ENCODE measurements at regions not wholly inside any gene's neighbourhood (a gene's known extent, or its start where the extent isn't known, plus 50 kb on each side); places are given as distances from the start of the nearest gene placed in this dataset.

DNA sequence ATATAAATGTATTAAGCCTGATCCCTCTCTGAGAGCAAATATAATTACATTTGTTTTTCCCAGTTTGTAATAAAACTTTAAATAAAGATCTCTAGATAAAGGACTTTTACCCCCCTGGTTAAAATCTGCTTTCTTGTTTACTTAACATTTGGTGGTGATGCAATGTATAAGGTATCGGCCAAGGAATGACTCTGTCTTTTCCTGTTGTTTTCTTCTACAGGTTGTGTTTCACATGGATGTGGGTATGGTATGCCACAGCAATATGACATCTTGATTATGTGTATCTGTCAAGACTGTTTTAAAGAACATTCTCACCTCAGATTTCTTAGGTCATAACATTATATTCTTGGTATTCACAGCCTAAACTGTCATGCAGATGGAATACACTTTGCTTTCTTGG lies 210.6 kb upstream of the NOVA1 start:
- H3K27me3 Mint-ChIP-seq (ENCODE audit: low read depth) = no peaks in the 10 kb centered on the region
- H3K9me3 Mint-ChIP-seq = peaks cover 48% of the 10 kb centered on the region
- DNase-seq (ENCODE audit: low spot score) = no peak
- no peaks in the 10 kb centered on the region for H3K4me1 Mint-ChIP-seq (ENCODE audit: low read depth)
- no peak overlapping the region for H3K4me3 Mint-ChIP-seq
- no peaks in the 10 kb centered on the region for H3K36me3 Mint-ChIP-seq (ENCODE audit: low read depth)
- no peak overlapping the region for H3K27ac Mint-ChIP-seq

DNA sequence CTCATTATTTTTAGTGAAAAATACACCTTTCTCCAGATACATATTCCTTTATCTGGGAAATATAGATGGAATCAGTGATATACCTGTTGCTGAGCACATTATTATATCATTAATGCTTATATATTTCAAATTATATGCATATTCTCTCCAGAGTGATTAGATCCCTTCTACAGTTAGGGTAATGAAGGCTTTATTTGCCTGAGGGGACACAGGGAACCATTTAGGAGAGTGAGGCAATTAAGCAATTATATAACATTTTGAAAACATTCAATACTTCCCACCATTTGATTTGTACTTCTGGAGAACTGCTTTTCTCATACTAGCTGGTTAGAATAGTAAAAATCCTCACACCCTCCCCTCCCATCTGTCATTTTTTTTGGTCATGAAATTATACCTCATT lies 212.8 kb upstream of the NOVA1 start:
- H3K9me3 Mint-ChIP-seq = peaks cover 46% of the 10 kb centered on the region

GRCh38 chr14:26811756-26812305 lies 214.0 kb upstream of the NOVA1 start:
- Mint-ChIP-seq H3K9me3 (peaks cover 43% of the 10 kb centered on the region), H3K4me1 (ENCODE audit: low read depth) (no peaks in the 10 kb centered on the region), H3K27ac (no peak overlapping the region), H3K36me3 (ENCODE audit: low read depth) (no peaks in the 10 kb centered on the region), H3K27me3 (ENCODE audit: low read depth) (no peaks in the 10 kb centered on the region), H3K4me3 (no peak overlapping the region)
- DNase-seq (ENCODE audit: low spot score) = no peak

More for the DNA sequence above, 212.8 kb upstream of the NOVA1 start:
- Mint-ChIP-seq H3K27me3 (ENCODE audit: low read depth) (no peaks in the 10 kb centered on the region), H3K36me3 (ENCODE audit: low read depth) (no peaks in the 10 kb centered on the region), H3K27ac (no peak overlapping the region), H3K4me3 (no peak overlapping the region), H3K4me1 (ENCODE audit: low read depth) (no peaks in the 10 kb centered on the region)
- no peak for DNase-seq (ENCODE audit: low spot score)

DNA sequence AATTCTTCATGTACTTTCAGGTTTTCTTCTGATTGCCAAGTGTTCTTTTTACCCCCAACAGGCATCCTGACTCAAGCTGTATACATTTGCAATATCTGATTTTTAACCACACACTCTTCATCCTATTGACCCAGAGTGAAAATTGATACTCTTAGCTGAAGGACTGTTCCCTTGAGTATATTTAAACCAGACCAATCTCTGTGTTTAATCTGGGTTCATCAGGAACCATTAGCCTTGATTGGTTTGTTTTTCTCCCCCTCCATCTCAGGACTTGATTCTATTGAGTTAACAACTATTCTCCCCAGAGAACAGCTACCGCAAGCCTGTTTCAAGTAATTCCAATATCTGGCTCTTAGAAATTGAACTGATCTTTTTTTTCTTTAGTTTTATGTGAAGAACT lies 222.3 kb upstream of the NOVA1 start:
- H3K27me3 Mint-ChIP-seq (ENCODE audit: low read depth) = no peaks in the 10 kb centered on the region
- no peak overlapping the region for H3K27ac Mint-ChIP-seq
- no peaks in the 10 kb centered on the region for H3K4me1 Mint-ChIP-seq (ENCODE audit: low read depth)
- peaks cover 53% of the 10 kb centered on the region for H3K9me3 Mint-ChIP-seq
- H3K4me3 Mint-ChIP-seq = no peak overlapping the region
- no peak for DNase-seq (ENCODE audit: low spot score)
- H3K36me3 Mint-ChIP-seq (ENCODE audit: low read depth) = no peaks in the 10 kb centered on the region

DNA sequence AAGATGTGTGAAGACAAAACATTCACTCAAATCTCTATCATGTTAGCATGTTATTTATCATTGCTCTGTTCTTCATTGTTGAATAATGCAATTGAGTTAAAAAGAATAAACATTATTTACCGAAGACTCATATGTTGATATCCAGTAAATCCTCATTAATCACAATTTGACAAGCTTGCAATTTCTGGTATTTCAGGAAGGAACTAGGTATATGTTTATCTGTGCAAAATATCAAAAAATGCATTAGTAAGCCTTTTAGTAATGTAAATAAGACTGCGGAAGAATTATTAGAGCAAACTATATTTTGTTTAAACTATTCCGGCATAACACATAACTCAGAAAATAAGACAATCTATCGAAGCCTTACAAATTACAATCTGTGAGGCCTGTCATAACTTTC lies 222.7 kb upstream of the NOVA1 start:
- H3K4me1 Mint-ChIP-seq (ENCODE audit: low read depth) = no peaks in the 10 kb centered on the region
- no peaks in the 10 kb centered on the region for H3K36me3 Mint-ChIP-seq (ENCODE audit: low read depth)
- no peaks in the 10 kb centered on the region for H3K27me3 Mint-ChIP-seq (ENCODE audit: low read depth)
- no peak overlapping the region for H3K4me3 Mint-ChIP-seq
- no peak for DNase-seq (ENCODE audit: low spot score)
- H3K9me3 Mint-ChIP-seq = peaks cover 52% of the 10 kb centered on the region
- no peak overlapping the region for H3K27ac Mint-ChIP-seq

- Mint-ChIP-seq H3K9me3 (peaks cover 56% of the 10 kb centered on the region), H3K27me3 (ENCODE audit: low read depth) (no peaks in the 10 kb centered on the region), H3K4me3 (no peak overlapping the region), H3K4me1 (ENCODE audit: low read depth) (no peaks in the 10 kb centered on the region), H3K27ac (no peak overlapping the region), H3K36me3 (ENCODE audit: low read depth) (no peaks in the 10 kb centered on the region)
- DNase-seq (ENCODE audit: low spot score) = no peak
These were observed 230.9 kb upstream of the NOVA1 start for GRCh38 chr14:26828741-26829140.

- H3K4me1 Mint-ChIP-seq (ENCODE audit: low read depth) = no peaks in the 10 kb centered on the region
- DNase-seq (ENCODE audit: low spot score) = no peak
- peaks cover 50% of the 10 kb centered on the region for H3K9me3 Mint-ChIP-seq
- H3K27me3 Mint-ChIP-seq (ENCODE audit: low read depth) = no peaks in the 10 kb centered on the region
- no peaks in the 10 kb centered on the region for H3K36me3 Mint-ChIP-seq (ENCODE audit: low read depth)
- no peak overlapping the region for H3K27ac Mint-ChIP-seq
- no peak overlapping the region for H3K4me3 Mint-ChIP-seq
These were observed 235.9 kb upstream of the NOVA1 start for GRCh38 chr14:26833621-26834176.

GRCh38 chr14:26835979-26836570 lies 238.2 kb upstream of the NOVA1 start:
- Mint-ChIP-seq H3K27ac (no peak overlapping the region), H3K4me1 (ENCODE audit: low read depth) (no peaks in the 10 kb centered on the region), H3K36me3 (ENCODE audit: low read depth) (no peaks in the 10 kb centered on the region), H3K9me3 (peaks cover 41% of the 10 kb centered on the region), H3K4me3 (no peak overlapping the region), H3K27me3 (ENCODE audit: low read depth) (no peaks in the 10 kb centered on the region)
- no peak for DNase-seq (ENCODE audit: low spot score)

DNA sequence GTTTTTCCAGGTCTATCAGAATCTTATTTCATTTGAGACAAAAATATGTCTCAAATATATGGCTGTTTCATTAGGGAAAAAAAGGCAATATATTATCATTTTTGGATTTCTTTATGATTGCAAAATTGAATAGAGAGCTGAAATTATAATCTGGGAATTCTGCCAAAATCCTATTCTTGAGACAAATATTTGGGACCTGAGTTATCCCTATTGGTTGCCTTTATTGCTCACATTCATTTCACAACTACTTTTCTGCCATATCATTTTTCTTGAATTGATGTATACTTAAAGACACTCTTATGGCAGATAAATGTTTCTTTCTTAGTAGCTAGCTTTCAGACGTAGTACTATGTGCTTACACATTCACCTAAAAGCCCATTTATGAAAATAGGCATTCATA lies 241.6 kb upstream of the NOVA1 start:
- no peaks in the 10 kb centered on the region for H3K27me3 Mint-ChIP-seq (ENCODE audit: low read depth)
- H3K27ac Mint-ChIP-seq = no peak overlapping the region
- DNase-seq (ENCODE audit: low spot score) = no peak
- no peak overlapping the region for H3K4me3 Mint-ChIP-seq
- H3K4me1 Mint-ChIP-seq (ENCODE audit: low read depth) = no peaks in the 10 kb centered on the region
- no peaks in the 10 kb centered on the region for H3K36me3 Mint-ChIP-seq (ENCODE audit: low read depth)
- H3K9me3 Mint-ChIP-seq = peaks cover 51% of the 10 kb centered on the region

DNA sequence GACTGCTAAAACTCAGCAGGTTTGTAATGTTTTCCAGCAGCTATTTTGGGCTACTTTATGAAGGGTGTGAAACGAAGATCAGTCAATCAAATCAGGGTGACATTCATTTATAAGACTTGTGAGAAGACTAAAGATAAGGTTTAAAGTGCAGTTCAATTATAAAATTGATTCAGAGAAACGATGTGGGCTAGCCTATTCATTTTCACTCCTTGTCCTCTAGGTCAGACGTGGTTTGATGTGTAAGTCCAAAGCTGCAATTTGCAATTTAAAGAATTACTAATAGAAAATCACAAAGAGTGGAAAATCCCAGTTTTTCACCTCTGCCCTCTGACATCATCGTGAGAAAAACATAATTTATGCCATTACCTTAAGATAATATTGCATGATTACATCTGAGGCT lies 243.5 kb upstream of the NOVA1 start:
- no peak for DNase-seq (ENCODE audit: low spot score)
- Mint-ChIP-seq H3K4me3 (no peak overlapping the region), H3K27me3 (ENCODE audit: low read depth) (no peaks in the 10 kb centered on the region), H3K9me3 (peaks cover 51% of the 10 kb centered on the region), H3K4me1 (ENCODE audit: low read depth) (no peaks in the 10 kb centered on the region), H3K27ac (no peak overlapping the region), H3K36me3 (ENCODE audit: low read depth) (no peaks in the 10 kb centered on the region)

- Mint-ChIP-seq H3K4me1 (ENCODE audit: low read depth) (no peaks in the 10 kb centered on the region), H3K4me3 (no peak overlapping the region), H3K36me3 (ENCODE audit: low read depth) (no peaks in the 10 kb centered on the region), H3K27me3 (ENCODE audit: low read depth) (no peaks in the 10 kb centered on the region), H3K27ac (no peak overlapping the region), H3K9me3 (peaks cover 53% of the 10 kb centered on the region)
- DNase-seq (ENCODE audit: low spot score) = no peak
These were observed 244.3 kb upstream of the NOVA1 start for GRCh38 chr14:26841920-26842741.

- H3K36me3 Mint-ChIP-seq (ENCODE audit: low read depth) = no peaks in the 10 kb centered on the region
- H3K9me3 Mint-ChIP-seq = peaks cover 54% of the 10 kb centered on the region
- H3K27ac Mint-ChIP-seq = no peak overlapping the region
- no peak for DNase-seq (ENCODE audit: low spot score)
- H3K27me3 Mint-ChIP-seq (ENCODE audit: low read depth) = no peaks in the 10 kb centered on the region
- no peak overlapping the region for H3K4me3 Mint-ChIP-seq
- H3K4me1 Mint-ChIP-seq (ENCODE audit: low read depth) = no peaks in the 10 kb centered on the region
These were observed 247.5 kb upstream of the NOVA1 start for GRCh38 chr14:26845151-26845818.

DNA sequence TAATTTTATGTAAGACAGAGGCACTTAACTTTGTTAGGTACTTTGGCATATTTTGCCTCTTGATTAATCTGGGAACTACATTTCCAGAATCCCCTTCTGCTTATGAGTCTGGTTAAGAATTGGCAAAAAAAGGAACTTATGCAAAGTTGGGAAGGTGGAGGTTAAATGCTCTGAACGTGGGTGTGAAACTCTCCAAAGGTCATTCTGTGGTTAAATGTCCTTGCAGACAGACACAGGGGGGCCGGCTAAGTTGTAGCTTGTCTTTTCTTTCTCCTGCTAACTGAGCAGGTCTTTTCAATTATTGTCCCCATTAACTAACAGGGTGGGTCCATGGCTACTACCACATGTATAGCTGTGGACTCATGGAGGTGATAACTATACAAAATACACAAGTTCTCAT lies 248.6 kb upstream of the NOVA1 start:
- no peak overlapping the region for H3K4me3 Mint-ChIP-seq
- no peak for DNase-seq (ENCODE audit: low spot score)
- no peak overlapping the region for H3K27ac Mint-ChIP-seq
- no peaks in the 10 kb centered on the region for H3K4me1 Mint-ChIP-seq (ENCODE audit: low read depth)
- H3K36me3 Mint-ChIP-seq (ENCODE audit: low read depth) = no peaks in the 10 kb centered on the region
- no peaks in the 10 kb centered on the region for H3K27me3 Mint-ChIP-seq (ENCODE audit: low read depth)
- H3K9me3 Mint-ChIP-seq = peaks cover 57% of the 10 kb centered on the region

GRCh38 chr14:26849514-26849913 lies 251.7 kb upstream of the NOVA1 start:
- H3K4me3 Mint-ChIP-seq = no peak overlapping the region
- peaks cover 51% of the 10 kb centered on the region for H3K9me3 Mint-ChIP-seq
- DNase-seq (ENCODE audit: low spot score) = no peak
- H3K36me3 Mint-ChIP-seq (ENCODE audit: low read depth) = no peaks in the 10 kb centered on the region
- no peaks in the 10 kb centered on the region for H3K27me3 Mint-ChIP-seq (ENCODE audit: low read depth)
- no peaks in the 10 kb centered on the region for H3K4me1 Mint-ChIP-seq (ENCODE audit: low read depth)
- no peak overlapping the region for H3K27ac Mint-ChIP-seq
